ENCODE measurements at regions not wholly inside any gene's neighbourhood (a gene's known extent, or its start where the extent isn't known, plus 50 kb on each side); places are given as distances from the start of the nearest gene placed in this dataset.

GRCh38 chr10:128274938-128275337 lies 148.7 kb upstream of the MKI67 start:
- no peak overlapping the region for H3K4me3 ChIP-seq (ENCODE audit: low read depth, low read length, poor library complexity, severe bottlenecking)
- H3K9me3 ChIP-seq (ENCODE audit: low read length) = no peaks in the 10 kb centered on the region
- H4K20me1 ChIP-seq (ENCODE audit: insufficient read depth, low read length) = no peaks in the 10 kb centered on the region
- TF ChIP-seq EZH2 (IDR thresholded peaks at IDR 0.05; ENCODE audit: borderline replicate concordance, low read length) (no peak), CTCF (IDR thresholded peaks at IDR 0.05; ENCODE audit: low read length) (no peak)
- H2AFZ ChIP-seq (ENCODE audit: low read length) = no peak overlapping the region
- no peak overlapping the region for H3K9ac ChIP-seq (ENCODE audit: low read length)
- no peaks in the 10 kb centered on the region for H3K36me3 ChIP-seq (ENCODE audit: insufficient read depth, low read length)
- H3K27me3 ChIP-seq (ENCODE audit: insufficient read depth, low read length) = no peaks in the 10 kb centered on the region
- H3F3A ChIP-seq (ENCODE audit: insufficient read depth, low read length) = no peaks in the 10 kb centered on the region
- H3K79me2 ChIP-seq (ENCODE audit: insufficient read depth, low read length) = no peaks in the 10 kb centered on the region
- no peak overlapping the region for H3K4me2 ChIP-seq (ENCODE audit: low read length)
- H3K9me2 ChIP-seq (ENCODE audit: low read depth, low read length) = no peaks in the 10 kb centered on the region
- H3K4me1 ChIP-seq (ENCODE audit: insufficient read depth, low read length, severe bottlenecking) = no peaks in the 10 kb centered on the region
- no peak overlapping the region for H3K27ac ChIP-seq (ENCODE audit: low read depth, low read length, poor library complexity, severe bottlenecking)

- H3K27me3 ChIP-seq (ENCODE audit: insufficient read depth, low read length) = no peaks in the 10 kb centered on the region
- H3K4me1 ChIP-seq (ENCODE audit: insufficient read depth, low read length, severe bottlenecking) = no peaks in the 10 kb centered on the region
- TF ChIP-seq EZH2 (IDR thresholded peaks at IDR 0.05; ENCODE audit: borderline replicate concordance, low read length) (no peak), CTCF (IDR thresholded peaks at IDR 0.05; ENCODE audit: low read length) (no peak)
- H3K9me2 ChIP-seq (ENCODE audit: low read depth, low read length) = no peaks in the 10 kb centered on the region
- H3K79me2 ChIP-seq (ENCODE audit: insufficient read depth, low read length) = no peaks in the 10 kb centered on the region
- no peaks in the 10 kb centered on the region for H3K9me3 ChIP-seq (ENCODE audit: low read length)
- no peak overlapping the region for H3K4me2 ChIP-seq (ENCODE audit: low read length)
- no peaks in the 10 kb centered on the region for H3F3A ChIP-seq (ENCODE audit: insufficient read depth, low read length)
- H3K36me3 ChIP-seq (ENCODE audit: insufficient read depth, low read length) = no peaks in the 10 kb centered on the region
- H4K20me1 ChIP-seq (ENCODE audit: insufficient read depth, low read length) = no peaks in the 10 kb centered on the region
- H3K27ac ChIP-seq (ENCODE audit: low read depth, low read length, poor library complexity, severe bottlenecking) = no peak overlapping the region
- H3K4me3 ChIP-seq (ENCODE audit: low read depth, low read length, poor library complexity, severe bottlenecking) = no peak overlapping the region
- no peak overlapping the region for H3K9ac ChIP-seq (ENCODE audit: low read length)
- H2AFZ ChIP-seq (ENCODE audit: low read length) = no peak overlapping the region
These were observed 149.4 kb upstream of the MKI67 start for GRCh38 chr10:128275388-128276177.

GRCh38 chr10:128277267-128277840 lies 151.1 kb upstream of the MKI67 start:
- Histone ChIP-seq H3F3A (ENCODE audit: insufficient read depth, low read length) (no peaks in the 10 kb centered on the region), H3K79me2 (ENCODE audit: insufficient read depth, low read length) (no peaks in the 10 kb centered on the region), H3K4me3 (ENCODE audit: low read depth, low read length, poor library complexity, severe bottlenecking) (no peak overlapping the region), H3K27me3 (ENCODE audit: insufficient read depth, low read length) (no peaks in the 10 kb centered on the region), H3K9me3 (ENCODE audit: low read length) (no peaks in the 10 kb centered on the region), H3K4me1 (ENCODE audit: insufficient read depth, low read length, severe bottlenecking) (no peaks in the 10 kb centered on the region), H3K27ac (ENCODE audit: low read depth, low read length, poor library complexity, severe bottlenecking) (no peak overlapping the region), H2AFZ (ENCODE audit: low read length) (no peak overlapping the region), H4K20me1 (ENCODE audit: insufficient read depth, low read length) (no peaks in the 10 kb centered on the region), H3K9ac (ENCODE audit: low read length) (no peak overlapping the region), H3K36me3 (ENCODE audit: insufficient read depth, low read length) (no peaks in the 10 kb centered on the region), H3K4me2 (ENCODE audit: low read length) (no peak overlapping the region), H3K9me2 (ENCODE audit: low read depth, low read length) (no peaks in the 10 kb centered on the region)
- TF ChIP-seq CTCF (IDR thresholded peaks at IDR 0.05; ENCODE audit: low read length) = no peak
- TF ChIP-seq EZH2 (IDR thresholded peaks at IDR 0.05; ENCODE audit: borderline replicate concordance, low read length) = no peak
